Astrocyte of the cerebellum (primary cell): ENCODE measurements at regions not wholly inside any gene's neighbourhood (a gene's known extent, or its start where the extent isn't known, plus 50 kb on each side); places are given as distances from the start of the nearest gene placed in this dataset.
A peak's percentile ranks its signal among the peaks of the same experiment; 100 is the strongest.

Source experiments
- DNase-seq: peaks from one replicate; pipeline ENCODE4 v3.0.0-alpha.2; 2011; ENCODE audit warnings: low read depth
- H3K4me3 ChIP-seq: 2 replicates; pipeline ENCODE4 v1.5.1; 2011; ENCODE audit warnings: mild to moderate bottlenecking, low read depth, low read length, moderate library complexity
- CTCF ChIP-seq: IDR thresholded peaks from 2 replicates; pipeline ENCODE4 v1.5.1; 2012; ENCODE audit warnings: low read length, low read depth, moderate library complexity, mild to moderate bottlenecking; ENCODE audit errors: missing control alignments
- in situ Hi-C: cut with HindIII; loops from 2 replicates; pipeline ENCODE4 v1.10.0; 2017; ENCODE audit warnings: low sequenced_read_pairs

DNA sequence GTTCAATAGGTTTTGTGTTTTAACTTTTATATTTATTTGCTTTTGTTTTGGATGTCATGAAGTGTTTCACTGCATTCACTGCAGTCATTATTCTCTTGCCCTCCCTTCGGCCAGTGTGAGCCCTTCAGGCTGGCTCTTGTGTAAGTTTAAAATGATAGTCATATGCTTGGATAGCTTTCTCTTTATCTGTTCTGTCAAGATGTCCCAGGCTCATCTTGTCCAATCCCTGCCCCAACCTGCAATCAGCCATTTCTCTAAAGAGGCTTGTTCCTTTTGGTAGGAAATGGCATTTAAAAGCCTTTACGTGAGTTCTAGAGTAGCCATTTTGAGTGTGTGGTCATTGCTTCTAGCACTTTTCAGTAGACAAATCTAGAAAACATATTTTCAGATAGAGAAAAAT is 238.0 kb upstream of the SLC39A10 start:
- TF ChIP-seq CTCF, result no peak
- no peak for DNase-seq
- in situ Hi-C loops, result no loop called here
- no peak overlapping the region for H3K4me3 ChIP-seq

GRCh38 chr2:195414537-195415100 is 242.4 kb upstream of the SLC39A10 start:
- no peak for DNase-seq
- TF ChIP-seq CTCF, result no peak
- in situ Hi-C loops, result no loop called here
- H3K4me3 ChIP-seq, result no peak overlapping the region

- DNase-seq, result no peak
- TF ChIP-seq CTCF, result no peak
- no peak overlapping the region for H3K4me3 ChIP-seq
- in situ Hi-C loops, result no loop called here
These were observed 243.1 kb upstream of the SLC39A10 start for GRCh38 chr2:195413944-195414343.

DNA sequence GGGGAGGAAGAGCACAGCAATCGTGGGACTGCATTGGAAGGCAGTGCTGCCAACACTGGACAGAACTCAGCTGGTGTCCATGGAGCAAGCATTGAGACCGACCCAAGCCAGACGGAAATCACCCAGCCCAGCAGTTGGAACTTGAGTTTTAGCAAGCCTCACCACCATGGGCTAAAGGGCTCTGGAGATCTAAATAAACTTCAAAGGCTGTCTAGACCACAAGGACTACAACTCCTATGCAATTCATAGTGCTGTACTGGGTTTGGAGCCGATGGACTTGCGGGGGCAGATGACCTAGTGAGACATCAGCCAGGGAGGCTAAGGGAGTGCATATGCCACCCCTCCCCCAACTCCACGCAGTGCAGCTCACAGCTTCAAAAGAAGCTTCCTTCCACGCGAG is 243.6 kb upstream of the SLC39A10 start:
- no peak for DNase-seq
- in situ Hi-C loops, result no loop called here
- no peak overlapping the region for H3K4me3 ChIP-seq
- TF ChIP-seq CTCF, result no peak

GRCh38 chr2:195411219-195411687 is 245.8 kb upstream of the SLC39A10 start:
- DNase-seq, result peak; percentile 84
- no peak overlapping the region for H3K4me3 ChIP-seq
- in situ Hi-C loops, result no loop called here
- no peak for TF ChIP-seq CTCF

DNA sequence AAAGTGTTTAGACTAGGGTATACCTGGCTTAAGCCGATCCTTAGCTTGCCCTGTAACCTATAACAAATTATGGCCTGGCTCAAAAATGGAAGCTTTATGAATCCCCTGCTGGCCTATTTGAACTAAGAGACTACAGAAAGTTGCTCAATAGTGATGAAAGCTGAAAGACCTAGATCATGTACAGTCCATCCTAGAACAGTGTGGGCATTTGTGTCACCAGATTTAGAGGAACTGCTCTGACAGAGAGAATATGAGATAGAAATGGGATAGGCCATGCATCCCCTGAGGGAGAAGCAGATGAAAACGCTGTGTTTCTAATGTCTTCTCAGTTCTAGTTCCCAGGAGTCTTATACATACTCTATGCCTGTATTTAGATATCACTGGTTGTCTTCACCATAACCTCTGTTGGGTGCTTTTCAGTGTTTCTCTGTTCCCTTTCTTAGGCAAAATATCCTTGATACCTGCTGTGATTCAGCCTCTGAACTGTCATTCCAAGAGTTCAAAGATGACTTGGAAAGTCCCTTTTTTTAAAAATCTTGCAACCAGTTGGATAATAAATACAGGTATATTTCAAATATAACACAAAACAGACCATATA is 246.9 kb upstream of the SLC39A10 start:
- TF ChIP-seq CTCF, result no peak
- no peak for DNase-seq
- in situ Hi-C loops, result no loop called here
- no peak overlapping the region for H3K4me3 ChIP-seq
